ENCODE measurements at regions not wholly inside any gene's neighbourhood (a gene's known extent, or its start where the extent isn't known, plus 50 kb on each side); places are given as distances from the start of the nearest gene placed in this dataset.

DNA sequence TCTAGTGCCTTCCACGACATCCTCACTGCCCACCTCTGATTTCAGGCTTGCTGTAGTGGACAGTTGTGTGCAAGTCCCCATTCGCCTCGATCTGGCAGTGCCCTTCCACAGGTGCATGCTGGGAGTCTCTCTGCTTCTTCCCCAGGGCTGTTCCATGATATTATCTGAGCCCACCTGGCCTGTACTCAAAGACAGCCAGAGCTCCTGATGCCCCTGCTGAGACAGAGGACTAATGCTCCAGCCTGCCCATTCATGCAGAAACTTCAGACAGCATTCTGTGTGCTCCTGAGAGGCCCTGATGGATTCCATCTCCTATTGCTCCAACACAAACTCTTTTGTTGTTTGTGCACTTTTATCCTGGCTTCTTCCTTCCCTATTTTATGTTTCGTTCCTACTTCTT, 164.8 kb upstream of the PRSS58 start:
- no peak for DNase-seq

GRCh38 chr7:142420554-142421362, 162.9 kb upstream of the PRSS58 start:
- intact Hi-C loops (cut with DNase I; ENCODE audit: low total_unique reads), result no loop called here
- no peaks in the 10 kb centered on the region for H3K4me1 ChIP-seq
- no peaks in the 10 kb centered on the region for H3K9me3 ChIP-seq
- H3K27ac ChIP-seq, result no peak overlapping the region
- no peaks in the 10 kb centered on the region for H3K27me3 ChIP-seq
- H3K4me3 ChIP-seq, result no peak overlapping the region
- DNase-seq, result no peak
- no peaks in the 10 kb centered on the region for H3K36me3 ChIP-seq
- TF ChIP-seq, protein P1, sequence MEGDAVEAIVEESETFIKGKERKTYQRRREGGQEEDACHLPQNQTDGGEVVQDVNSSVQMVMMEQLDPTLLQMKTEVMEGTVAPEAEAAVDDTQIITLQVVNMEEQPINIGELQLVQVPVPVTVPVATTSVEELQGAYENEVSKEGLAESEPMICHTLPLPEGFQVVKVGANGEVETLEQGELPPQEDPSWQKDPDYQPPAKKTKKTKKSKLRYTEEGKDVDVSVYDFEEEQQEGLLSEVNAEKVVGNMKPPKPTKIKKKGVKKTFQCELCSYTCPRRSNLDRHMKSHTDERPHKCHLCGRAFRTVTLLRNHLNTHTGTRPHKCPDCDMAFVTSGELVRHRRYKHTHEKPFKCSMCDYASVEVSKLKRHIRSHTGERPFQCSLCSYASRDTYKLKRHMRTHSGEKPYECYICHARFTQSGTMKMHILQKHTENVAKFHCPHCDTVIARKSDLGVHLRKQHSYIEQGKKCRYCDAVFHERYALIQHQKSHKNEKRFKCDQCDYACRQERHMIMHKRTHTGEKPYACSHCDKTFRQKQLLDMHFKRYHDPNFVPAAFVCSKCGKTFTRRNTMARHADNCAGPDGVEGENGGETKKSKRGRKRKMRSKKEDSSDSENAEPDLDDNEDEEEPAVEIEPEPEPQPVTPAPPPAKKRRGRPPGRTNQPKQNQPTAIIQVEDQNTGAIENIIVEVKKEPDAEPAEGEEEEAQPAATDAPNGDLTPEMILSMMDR (IDR thresholded peaks at IDR 0.05), result no peak
- TF ChIP-seq POLR2A (IDR thresholded peaks at IDR 0.05), result no peak

More for the DNA sequence above, 164.8 kb upstream of the PRSS58 start:
- TF ChIP-seq POLR2A (IDR thresholded peaks at IDR 0.05), result no peak
- TF ChIP-seq, protein P1 (IDR thresholded peaks at IDR 0.05), result no peak
- intact Hi-C loops (cut with DNase I; ENCODE audit: low total_unique reads), result no loop called here
- H3K4me1 ChIP-seq, result no peaks in the 10 kb centered on the region
- no peaks in the 10 kb centered on the region for H3K9me3 ChIP-seq
- H3K27me3 ChIP-seq, result no peaks in the 10 kb centered on the region
- no peak overlapping the region for H3K27ac ChIP-seq
- no peak overlapping the region for H3K4me3 ChIP-seq
- no peaks in the 10 kb centered on the region for H3K36me3 ChIP-seq

GRCh38 chr7:142418326-142418725, 160.5 kb upstream of the PRSS58 start:
- H3K36me3 ChIP-seq, result no peaks in the 10 kb centered on the region
- no peaks in the 10 kb centered on the region for H3K9me3 ChIP-seq
- no peak for DNase-seq
- intact Hi-C loops (cut with DNase I; ENCODE audit: low total_unique reads), result no loop called here
- no peaks in the 10 kb centered on the region for H3K27me3 ChIP-seq
- no peak overlapping the region for H3K4me3 ChIP-seq
- TF ChIP-seq POLR2A (IDR thresholded peaks at IDR 0.05), result no peak
- TF ChIP-seq, protein P1 (IDR thresholded peaks at IDR 0.05), result no peak
- H3K27ac ChIP-seq, result no peak overlapping the region
- H3K4me1 ChIP-seq, result no peaks in the 10 kb centered on the region

DNA sequence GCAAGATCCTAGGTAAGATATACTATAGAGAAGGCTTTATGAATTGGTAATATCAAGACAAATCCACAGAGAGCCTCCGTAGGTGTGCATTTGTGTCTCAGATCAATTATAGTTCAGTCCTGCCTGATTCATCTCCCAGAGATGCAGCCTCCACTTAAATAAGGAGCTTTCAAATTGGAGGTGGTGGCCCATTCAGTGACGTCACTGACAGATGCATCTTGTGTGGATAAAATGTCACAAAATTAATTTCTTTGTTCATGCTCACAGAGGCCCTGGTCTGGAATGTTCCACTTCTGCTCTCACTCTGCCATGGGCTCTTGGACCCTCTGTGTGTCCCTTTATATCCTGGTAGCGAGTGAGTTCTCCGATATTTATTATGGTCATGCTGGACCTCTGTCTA, 157.1 kb upstream of the PRSS58 start:
- no peak for DNase-seq
- Histone ChIP-seq H3K4me1 (no peaks in the 10 kb centered on the region), H3K9me3 (no peaks in the 10 kb centered on the region), H3K4me3 (no peak overlapping the region), H3K27ac (no peak overlapping the region), H3K36me3 (no peaks in the 10 kb centered on the region), H3K27me3 (no peaks in the 10 kb centered on the region)
- intact Hi-C loops (cut with DNase I; ENCODE audit: low total_unique reads), result no loop called here
- TF ChIP-seq, protein P1 (IDR thresholded peaks at IDR 0.05), result no peak
- no peak for TF ChIP-seq POLR2A (IDR thresholded peaks at IDR 0.05)

- DNase-seq, result no peak
- no peak for TF ChIP-seq POLR2A (IDR thresholded peaks at IDR 0.05)
- TF ChIP-seq, protein P1 (IDR thresholded peaks at IDR 0.05), result no peak
- H3K4me3 ChIP-seq, result no peak overlapping the region
- H3K27ac ChIP-seq, result no peak overlapping the region
- intact Hi-C loops (cut with DNase I; ENCODE audit: low total_unique reads), result no loop called here
- no peaks in the 10 kb centered on the region for H3K36me3 ChIP-seq
- no peaks in the 10 kb centered on the region for H3K9me3 ChIP-seq
- H3K27me3 ChIP-seq, result no peaks in the 10 kb centered on the region
- no peaks in the 10 kb centered on the region for H3K4me1 ChIP-seq
Measured at GRCh38 chr7:142414135-142414534, 156.3 kb upstream of the PRSS58 start.
